Hepatic stellate cell (primary cell): ENCODE measurements at regions not wholly inside any gene's neighbourhood (a gene's known extent, or its start where the extent isn't known, plus 50 kb on each side); places are given as distances from the start of the nearest gene placed in this dataset.
"Not testable (repeated sequence)": the region's sequence is repeated elsewhere in the genome, so short reads cannot be mapped to it uniquely, and the experiment has no call there.

Experiments used
- DNase-seq: peaks from one replicate; pipeline ENCODE4 v3.0.0; 2011; ENCODE audit warnings: low spot score

- DNase-seq, result no peak
These were observed 101.3 kb downstream of the AKAP11 start for GRCh38 chr13:42373048-42373812.

GRCh38 chr13:42375663-42376062 lies 103.7 kb downstream of the AKAP11 start:
- DNase-seq, result no peak

GRCh38 chr13:42377640-42378382 lies 105.9 kb downstream of the AKAP11 start:
- DNase-seq, result no peak

GRCh38 chr13:42378383-42378780 lies 106.4 kb downstream of the AKAP11 start:
- DNase-seq, result no peak

- DNase-seq, result no peak
These were observed 107.3 kb downstream of the AKAP11 start for GRCh38 chr13:42379241-42379640.

- no peak for DNase-seq
These were observed 108.6 kb downstream of the AKAP11 start for GRCh38 chr13:42380420-42381164.

- DNase-seq, result no peak
These were observed 109.1 kb downstream of the AKAP11 start for GRCh38 chr13:42381165-42381425.

GRCh38 chr13:42381426-42381825 lies 109.5 kb downstream of the AKAP11 start:
- DNase-seq, result not testable (repeated sequence)

- DNase-seq, result no peak
These were observed 111.1 kb downstream of the AKAP11 start for GRCh38 chr13:42383025-42383424.

GRCh38 chr13:42384265-42384664 lies 112.3 kb downstream of the AKAP11 start:
- DNase-seq, result no peak

GRCh38 chr13:42388326-42388725 lies 116.4 kb downstream of the AKAP11 start:
- DNase-seq, result no peak

GRCh38 chr13:42389041-42389440 lies 117.1 kb downstream of the AKAP11 start:
- DNase-seq, result no peak

- no peak for DNase-seq
These were observed 120.2 kb downstream of the AKAP11 start for GRCh38 chr13:42392180-42392579.

- DNase-seq, result no peak
These were observed 121.0 kb downstream of the AKAP11 start for GRCh38 chr13:42392716-42393572.

- DNase-seq, result no peak
These were observed 121.8 kb downstream of the AKAP11 start for GRCh38 chr13:42393573-42394360.

GRCh38 chr13:42394361-42394708 lies 122.4 kb downstream of the AKAP11 start:
- DNase-seq, result no peak

- DNase-seq, result no peak
These were observed 122.7 kb downstream of the AKAP11 start for GRCh38 chr13:42394711-42395085.

- no peak for DNase-seq
These were observed 123.3 kb downstream of the AKAP11 start for GRCh38 chr13:42395086-42395821.

- no peak for DNase-seq
These were observed 124.5 kb downstream of the AKAP11 start for GRCh38 chr13:42396501-42396900.

GRCh38 chr13:42396901-42397655 lies 125.1 kb downstream of the AKAP11 start:
- DNase-seq, result no peak
